ENCODE measurements at regions not wholly inside any gene's neighbourhood (a gene's known extent, or its start where the extent isn't known, plus 50 kb on each side); places are given as distances from the start of the nearest gene placed in this dataset.

DNA sequence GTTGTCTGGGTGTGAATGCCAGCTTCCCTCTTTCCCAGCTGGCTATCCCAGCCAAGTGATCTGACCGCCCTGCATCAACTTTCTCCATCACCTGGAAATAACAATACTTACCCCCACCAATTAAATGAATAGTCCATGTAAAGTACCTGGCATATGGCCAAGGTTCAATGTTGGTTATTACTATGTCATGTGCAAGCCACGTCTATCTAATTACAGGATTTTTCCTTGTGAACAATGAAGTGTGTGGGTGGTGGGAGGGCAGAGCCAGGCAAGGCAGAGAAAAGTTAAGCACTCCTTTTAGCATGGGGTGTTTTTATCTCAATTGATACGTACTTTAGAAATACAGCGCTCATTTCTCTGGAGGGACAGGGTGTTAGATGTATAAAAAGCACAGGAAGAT lies 121.1 kb downstream of the NHLRC3 start:
- DNase-seq (ENCODE audit: low read depth in 4 of 4, low spot score in 2 of 4) = no peak

DNA sequence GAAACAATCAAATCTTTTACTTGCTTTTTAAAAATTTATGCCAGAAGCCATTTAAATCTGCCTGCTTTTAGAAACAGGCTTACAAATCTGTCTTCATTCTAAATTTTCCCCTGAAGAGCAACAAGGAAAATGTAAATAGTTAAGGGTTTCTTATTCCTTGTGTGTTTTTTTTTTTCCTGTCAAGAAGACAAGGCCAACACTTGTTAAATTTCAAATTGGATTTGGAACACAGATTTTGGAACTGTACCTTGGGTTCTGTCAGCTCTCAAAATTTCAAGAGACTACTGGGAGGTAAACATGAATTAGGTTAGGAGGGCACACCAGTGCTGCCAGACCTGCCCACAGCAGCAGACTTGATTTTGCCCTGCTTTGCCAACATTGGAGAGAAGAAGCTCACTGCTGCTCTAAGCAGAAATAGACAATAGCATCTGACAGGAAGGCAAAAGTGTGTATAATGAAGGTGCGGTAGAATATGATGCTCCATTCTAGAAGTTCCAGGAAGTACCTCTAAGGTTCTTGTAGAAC lies 121.7 kb downstream of the NHLRC3 start:
- DNase-seq (ENCODE audit: low read depth in 4 of 4, low spot score in 2 of 4) = no peak

DNA sequence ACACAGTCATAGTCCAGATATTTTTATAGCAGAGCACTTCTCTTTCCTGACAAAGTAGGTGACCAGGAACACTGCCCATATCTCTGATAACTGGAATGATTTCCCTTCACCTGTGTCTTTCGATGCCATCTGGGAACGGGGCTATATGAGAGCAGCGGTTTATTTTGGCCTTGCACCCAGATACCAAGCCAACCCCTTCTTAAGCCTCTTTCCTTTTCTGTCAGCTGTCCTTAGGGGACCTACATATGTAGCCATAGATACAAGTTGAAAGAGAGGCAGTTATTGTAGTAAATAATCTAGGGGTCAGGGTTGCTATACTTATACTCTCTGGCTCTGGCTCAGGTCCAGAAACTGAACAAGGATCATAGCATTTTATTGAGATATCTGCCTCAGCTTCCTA lies 128.8 kb downstream of the NHLRC3 start:
- no peak for DNase-seq (ENCODE audit: low read depth in 4 of 4, low spot score in 2 of 4)

DNA sequence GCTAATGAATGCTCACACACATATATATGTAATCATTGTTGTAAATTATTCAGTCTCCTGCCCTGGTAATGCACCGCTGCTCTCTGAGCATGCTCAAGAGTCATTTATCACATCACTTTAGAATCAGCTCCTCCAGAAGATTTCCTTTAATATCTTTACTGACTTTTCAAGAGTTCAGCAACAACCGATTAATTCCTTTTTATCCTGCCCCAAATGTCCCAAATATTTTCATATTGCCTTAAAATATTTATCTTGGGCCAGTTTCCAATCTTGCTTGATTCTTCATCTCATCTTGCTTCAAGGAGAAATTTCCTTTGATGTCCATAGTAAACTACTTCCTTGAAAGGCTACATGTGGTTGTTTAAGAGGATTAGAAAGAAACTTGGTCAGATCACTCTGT lies 132.5 kb downstream of the NHLRC3 start:
- DNase-seq (ENCODE audit: low read depth in 4 of 4, low spot score in 2 of 4) = no peak

DNA sequence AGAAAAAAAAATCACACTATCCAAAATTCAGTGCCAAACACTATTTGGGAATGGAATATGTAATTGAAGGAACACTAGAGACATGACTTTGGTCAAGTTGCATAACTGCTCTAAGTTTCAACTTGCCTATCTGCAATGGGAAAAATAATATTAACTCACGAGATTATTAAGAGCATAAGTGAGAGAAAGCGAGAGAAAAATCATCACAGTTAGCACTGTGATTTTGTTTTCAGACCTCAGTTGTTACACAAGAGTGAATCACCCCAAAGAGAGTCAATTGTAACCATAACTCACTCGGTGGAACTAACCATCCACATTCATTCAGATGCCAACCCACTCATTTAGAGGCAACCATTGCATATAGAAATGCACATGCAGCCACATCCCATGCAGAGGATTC lies 147.1 kb downstream of the NHLRC3 start:
- DNase-seq (ENCODE audit: low read depth in 4 of 4, low spot score in 2 of 4) = no peak

DNA sequence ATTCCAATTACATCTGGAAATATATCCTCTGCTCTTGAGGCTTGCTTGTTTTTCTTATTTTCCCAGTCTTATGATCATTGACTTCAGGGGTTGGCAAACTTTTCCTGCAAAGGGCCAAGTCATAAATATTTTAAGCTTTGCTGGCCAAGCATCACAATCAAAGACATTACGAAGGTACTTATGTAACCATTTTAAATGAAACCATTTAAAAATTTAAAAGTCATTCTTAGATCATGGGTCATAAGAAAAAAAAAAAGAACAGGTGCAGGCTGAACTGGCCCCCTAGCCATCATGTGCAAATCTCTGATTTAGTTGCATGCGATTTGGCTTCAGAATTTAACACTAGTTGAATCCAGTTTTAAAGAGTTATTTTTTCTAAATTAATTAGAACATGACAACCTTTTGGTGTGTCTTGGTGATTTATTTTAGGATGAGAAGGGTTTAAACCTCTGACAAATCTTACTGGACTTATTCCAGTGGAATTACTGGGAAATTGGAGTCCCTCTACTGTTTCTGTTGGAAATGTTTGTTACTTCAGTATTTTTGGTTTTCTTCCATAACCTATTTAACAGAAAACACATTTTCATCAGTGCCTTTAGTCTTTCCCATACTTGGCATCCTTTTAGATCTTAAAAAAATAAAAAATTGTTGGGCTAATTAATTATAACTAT lies 148.1 kb downstream of the NHLRC3 start:
- DNase-seq (ENCODE audit: low read depth in 4 of 4, low spot score in 2 of 4) = no peak

DNA sequence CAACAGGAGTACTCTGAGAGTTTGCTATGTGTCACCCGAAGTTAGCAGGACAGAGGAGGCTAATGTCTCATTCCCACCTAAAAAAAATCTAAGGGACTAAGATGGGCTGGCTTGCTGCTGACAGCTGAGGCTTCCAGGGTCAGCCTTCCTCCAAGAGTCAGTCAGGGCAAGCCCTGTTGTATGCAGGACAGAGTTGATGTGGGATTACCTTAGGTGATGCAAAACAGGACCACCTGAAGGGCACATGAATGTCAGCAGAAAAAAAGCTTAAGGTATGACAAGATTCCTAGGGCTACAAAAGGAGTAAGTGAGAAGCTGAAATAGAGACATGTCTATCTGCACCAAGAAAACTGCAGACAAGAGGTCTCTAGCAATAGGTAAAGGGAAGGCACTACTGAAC lies 151.5 kb downstream of the NHLRC3 start:
- DNase-seq (ENCODE audit: low read depth in 4 of 4, low spot score in 2 of 4) = no peak

DNA sequence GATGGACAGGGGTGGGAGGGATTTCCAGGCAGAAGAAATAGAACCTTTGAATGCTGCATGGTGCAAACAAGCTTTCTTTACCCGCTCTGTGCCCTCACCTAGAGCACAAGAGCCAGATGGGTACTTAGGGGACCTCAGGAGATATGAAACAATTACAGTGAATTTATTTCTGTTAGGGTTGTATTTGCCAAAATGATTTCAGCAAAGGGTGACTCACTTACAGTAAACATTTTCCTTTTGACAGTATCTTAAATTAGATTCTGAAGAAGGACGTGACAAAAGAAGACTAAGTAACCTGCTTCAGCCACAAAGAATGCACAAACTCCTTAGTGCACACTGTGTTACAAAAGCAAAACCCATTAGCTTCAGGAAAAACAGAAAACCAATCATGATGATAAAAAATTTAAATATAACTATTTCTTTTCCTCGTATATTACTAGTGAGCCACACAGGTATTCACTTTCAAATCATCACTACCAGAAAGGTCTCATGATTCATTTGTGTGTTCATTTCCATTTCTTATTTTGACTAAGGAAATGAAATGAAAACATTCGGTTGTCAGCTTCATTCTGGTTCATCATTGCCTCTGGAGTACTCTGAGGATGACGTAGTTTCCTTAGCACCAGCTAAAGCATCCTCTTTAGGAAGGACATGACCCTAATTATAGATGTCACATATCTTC lies 158.8 kb downstream of the NHLRC3 start:
- no peak for DNase-seq (ENCODE audit: low read depth in 4 of 4, low spot score in 2 of 4)

DNA sequence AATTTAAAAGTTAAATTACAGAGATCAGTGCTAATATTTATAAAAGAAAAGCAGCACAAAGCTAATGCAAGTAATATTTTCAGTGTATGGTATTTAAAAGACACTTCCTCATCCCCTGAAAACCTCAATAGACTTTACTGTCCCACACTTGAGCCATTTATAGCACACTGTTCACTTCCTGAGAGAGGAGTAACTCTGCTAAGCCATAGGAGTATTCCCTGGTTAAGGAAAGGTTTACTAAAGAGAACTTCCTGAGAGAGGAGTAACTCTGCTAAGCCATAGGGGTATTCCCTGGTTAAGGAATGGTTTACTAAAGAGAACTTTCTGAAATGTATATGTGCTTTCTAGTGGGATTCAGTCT lies 159.4 kb downstream of the NHLRC3 start:
- no peak for DNase-seq (ENCODE audit: low read depth in 4 of 4, low spot score in 2 of 4)

DNA sequence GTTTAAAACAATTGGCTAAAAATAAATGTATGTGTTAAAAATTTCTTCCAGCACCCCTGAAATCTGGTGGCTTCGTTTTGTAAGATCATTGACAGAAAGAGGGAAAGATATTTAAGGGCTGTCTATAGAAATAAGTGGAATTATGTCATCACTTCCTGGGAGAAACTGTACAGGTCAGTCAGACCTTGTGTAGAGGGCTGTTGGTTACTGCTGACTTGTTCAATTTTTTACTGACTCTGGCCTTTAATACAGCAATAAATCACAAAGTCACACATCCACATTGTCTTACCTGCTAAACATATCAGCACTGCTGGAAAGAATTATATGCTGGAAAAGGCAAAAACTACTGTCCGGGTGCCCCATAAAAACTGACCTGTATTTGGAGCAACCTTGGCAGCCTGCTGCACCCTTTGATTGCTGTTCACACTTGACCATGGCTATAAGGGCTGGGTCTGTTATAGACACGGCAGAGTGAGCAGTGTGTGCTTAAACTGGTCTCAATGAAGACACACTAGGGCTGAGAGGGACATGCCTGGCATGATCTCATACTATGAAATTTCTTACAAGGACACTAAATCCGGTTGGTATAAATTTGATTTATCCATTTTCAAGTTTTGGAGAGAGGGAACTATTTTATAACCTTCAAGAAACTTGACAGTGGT lies 162.1 kb downstream of the NHLRC3 start:
- DNase-seq (ENCODE audit: low read depth in 4 of 4, low spot score in 2 of 4) = no peak

DNA sequence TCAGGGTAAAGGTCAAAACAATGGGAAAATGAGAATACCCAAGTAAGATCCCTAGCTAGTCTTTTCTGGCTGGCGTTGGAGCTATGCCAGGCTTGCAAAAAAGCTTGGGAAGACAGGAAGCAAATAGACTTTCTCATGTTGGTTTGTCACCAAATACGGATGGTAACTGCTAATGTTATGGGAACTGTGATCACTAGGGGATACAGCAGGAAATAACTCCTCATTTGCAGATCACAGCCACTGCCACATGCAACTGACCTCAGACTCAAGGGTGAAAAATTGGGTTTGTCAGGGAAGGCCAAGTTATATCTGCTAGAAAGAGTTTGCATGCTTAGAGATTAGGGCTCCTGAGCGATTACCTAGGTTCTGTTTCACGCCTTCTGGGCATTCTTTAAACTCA lies 162.9 kb downstream of the NHLRC3 start:
- DNase-seq (ENCODE audit: low read depth in 4 of 4, low spot score in 2 of 4) = no peak

DNA sequence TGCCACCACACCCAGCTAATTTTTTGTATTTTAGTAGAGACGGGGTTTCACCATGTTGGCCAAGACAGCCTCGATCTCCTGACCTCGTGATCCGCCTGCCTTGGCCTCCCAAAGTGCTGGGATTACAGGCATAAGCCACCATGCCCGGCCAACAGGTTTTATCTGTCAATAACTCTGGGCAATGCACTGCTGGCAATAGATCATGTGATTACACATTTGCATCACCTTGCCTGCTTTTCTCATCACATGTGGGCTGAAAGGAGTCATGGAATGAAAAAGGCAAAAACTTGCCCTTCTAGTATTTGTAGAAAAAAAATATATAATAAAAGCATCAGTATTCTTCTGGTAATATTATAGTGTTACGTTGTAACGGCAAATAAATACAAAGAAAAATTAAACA lies 164.5 kb downstream of the NHLRC3 start:
- no peak for DNase-seq (ENCODE audit: low read depth in 4 of 4, low spot score in 2 of 4)

DNA sequence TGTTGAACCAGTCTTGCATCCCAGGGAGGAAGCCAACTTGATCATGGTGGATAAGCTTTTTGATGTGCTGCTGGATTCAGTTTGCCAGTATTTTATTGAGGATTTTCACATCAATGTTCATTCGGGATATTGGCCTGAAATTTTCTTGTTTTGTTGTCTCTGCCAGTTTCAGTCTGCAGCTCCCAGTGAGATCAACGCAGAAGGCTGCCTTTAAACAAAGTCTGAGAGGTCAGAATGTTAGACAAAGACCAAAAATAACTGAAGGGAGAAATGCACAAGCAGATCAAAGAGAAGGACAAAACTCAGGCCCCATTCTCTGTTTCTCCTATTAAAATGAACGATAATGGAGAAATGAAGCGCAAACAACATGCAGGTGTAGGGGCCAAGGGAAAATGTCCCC lies 170.4 kb downstream of the NHLRC3 start:
- no peak for DNase-seq (ENCODE audit: low read depth in 4 of 4, low spot score in 2 of 4)

DNA sequence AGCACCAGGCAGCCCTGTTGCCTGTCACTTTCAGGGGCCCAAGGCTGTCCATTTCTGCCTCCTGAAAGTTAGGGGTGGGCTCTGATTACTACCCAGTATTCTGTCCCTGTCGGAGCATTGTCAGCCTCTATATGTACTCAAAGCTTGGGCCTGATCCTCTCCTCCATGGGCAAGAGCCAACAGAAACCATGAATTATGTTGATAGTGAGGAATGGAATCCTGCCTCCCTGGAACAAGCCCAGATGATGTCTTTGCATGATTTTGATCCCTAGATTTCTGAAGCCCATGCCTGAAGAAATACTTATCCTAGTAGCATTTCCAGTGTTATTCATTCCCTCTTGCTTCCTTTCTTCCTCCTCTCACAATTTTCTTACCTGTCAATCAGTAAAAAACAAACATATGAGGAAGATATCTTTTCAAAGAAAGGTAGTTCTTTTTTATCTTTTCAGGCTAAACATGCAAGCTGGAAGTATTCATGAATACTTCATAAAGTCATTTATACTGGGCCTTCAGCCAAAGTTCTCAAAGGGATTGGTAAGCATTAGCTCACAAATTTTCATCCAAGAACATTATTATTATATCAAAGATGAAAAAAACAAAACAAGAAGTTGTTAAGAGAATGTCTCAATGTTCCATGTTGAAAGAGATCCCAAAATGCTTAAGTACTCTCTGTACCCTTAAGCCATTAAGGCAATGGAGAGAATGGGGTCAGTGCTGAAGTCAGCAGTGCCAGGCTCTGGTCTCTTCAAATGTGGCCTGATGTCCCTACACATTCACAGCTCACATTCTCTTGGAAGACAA lies 171.7 kb downstream of the NHLRC3 start:
- no peak for DNase-seq (ENCODE audit: low read depth in 4 of 4, low spot score in 2 of 4)

DNA sequence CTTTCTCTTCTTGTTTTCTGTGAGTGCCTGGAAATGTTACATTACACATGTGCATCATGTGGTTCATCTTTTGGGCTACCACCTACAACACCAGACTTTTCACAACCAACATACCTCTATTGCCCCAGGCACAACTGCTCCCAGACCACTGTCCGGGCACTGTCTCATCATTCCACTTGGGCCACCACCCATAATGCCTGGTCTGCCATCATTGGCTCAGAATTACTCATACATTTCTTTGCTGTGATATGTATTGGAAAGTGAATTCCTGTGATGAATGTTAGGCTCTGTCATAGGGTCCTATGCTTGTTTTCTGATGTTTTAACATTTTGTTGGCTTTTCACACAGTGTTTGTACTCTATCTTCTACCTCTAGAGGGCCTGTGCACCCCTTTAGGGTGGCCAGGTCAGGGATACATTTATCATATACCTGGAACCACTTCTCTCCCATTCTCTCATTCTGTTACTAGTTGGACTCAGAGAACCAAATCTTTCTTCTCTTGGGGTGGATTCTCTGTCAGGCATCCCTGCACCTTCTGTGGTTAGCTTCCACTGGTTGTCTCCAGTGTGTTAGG lies 172.8 kb downstream of the NHLRC3 start:
- DNase-seq (ENCODE audit: low read depth in 4 of 4, low spot score in 2 of 4) = no peak

DNA sequence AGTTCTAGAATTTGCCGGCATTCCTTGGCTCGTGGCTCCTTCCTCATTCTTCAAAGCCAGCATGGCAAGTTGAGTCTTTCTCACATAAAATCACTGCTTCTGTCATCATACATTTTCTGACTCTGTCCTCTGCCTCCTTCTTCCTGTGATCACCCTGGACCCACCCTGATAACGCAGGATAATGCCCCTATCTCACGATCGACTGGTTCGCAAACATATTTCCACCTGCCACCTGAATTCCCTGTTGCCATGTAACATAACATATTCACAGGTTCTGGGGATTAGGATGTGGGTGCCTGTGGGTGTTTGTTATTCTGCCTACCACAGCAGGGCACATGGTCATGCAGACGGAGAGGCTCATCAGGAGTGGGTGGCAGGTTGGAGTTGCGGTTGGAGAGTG lies 177.7 kb downstream of the NHLRC3 start:
- no peak for DNase-seq (ENCODE audit: low read depth in 4 of 4, low spot score in 2 of 4)

DNA sequence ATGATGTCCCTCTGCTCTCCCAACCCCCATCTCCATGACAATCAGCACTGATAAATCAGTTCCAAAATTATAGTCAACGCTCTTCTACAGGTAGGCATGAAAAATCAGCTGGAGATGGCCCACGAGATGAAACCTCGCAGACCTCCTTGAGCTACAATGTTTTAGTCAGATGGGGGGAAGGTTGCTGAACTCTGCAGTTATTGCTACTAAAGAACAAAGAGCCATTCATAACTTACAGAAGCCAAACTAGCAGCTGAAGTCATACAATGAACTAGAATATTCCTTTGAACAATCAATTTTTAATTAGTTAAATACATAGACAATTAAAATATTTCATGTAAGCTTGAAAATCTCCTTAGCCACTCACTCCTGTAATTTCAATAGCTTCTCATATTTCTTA lies 179.2 kb downstream of the NHLRC3 start:
- no peak for DNase-seq (ENCODE audit: low read depth in 4 of 4, low spot score in 2 of 4)

DNA sequence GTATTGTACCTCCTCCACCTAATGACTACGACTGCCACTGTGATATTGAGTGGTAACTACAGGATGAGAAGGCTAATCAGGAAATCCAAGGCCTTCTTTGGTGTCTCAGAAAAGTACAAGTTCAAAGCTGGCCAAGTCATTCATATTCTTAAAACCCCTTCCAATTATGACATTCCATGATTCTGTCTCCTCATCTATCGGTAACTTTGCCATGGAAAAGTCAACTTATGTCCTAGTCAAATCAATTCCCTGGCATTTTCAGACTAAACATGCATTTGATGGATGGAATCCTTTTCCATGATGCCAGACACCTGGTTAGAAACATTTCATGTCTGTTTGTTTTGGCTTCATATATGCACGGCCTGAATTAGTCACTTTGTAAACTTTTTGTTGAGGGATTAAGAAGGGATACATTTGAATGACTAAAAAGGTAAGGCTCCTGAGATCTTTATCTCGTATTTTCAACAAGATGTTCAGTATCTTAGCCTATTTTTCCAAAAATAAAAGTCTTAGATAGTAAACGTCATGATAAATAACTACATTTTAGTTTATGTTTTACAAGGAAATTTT lies 186.5 kb downstream of the NHLRC3 start:
- DNase-seq (ENCODE audit: low read depth in 4 of 4, low spot score in 2 of 4) = no peak

DNA sequence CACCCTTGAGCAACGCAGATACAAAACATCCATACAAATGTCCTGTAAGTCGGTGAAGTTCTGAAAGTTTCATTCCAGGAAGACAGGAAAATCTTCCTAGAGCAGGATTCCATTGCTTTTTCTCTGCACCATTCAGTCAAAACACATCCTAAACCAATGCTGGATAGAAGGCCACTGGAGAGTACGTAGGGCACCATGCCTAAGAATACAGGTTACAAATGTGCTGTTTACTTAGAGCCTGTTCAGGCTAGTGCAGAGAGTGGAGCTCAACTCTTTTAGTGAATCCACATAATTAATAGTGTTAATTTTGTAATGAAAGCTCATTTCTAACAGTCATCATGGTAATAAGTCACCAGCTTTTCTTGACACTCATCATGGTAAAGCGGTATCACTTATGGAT lies 187.6 kb downstream of the NHLRC3 start:
- no peak for DNase-seq (ENCODE audit: low read depth in 4 of 4, low spot score in 2 of 4)

DNA sequence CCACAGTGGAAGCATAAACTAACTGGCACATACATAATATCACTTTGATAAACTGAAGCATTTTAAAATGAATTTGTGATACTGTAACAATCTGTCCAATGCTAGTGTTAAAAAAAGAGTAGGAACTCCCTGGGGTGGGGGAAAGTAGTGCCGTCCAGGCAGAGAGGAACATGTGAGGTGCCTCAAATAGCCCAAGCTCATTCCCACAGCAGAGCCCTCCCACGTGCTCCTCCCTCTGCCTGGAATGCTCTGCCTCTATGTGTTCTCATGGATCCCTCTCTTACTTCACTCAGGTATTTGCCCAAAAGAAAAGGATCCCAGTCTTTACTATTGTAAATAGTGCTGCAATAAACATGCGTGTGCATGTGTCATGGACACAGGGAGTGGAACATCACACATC lies 188.1 kb downstream of the NHLRC3 start:
- DNase-seq (ENCODE audit: low read depth in 4 of 4, low spot score in 2 of 4) = no peak

All from left renal cortex interstitium (tissue), 4 donors.